WTC11 (cell line): ENCODE measurements at regions not wholly inside any gene's neighbourhood (a gene's known extent, or its start where the extent isn't known, plus 50 kb on each side); places are given as distances from the start of the nearest gene placed in this dataset.

Experiments
- ATF1 ChIP-seq: sonication (generic); formaldehyde crosslinking; IDR thresholded peaks from 2 replicates; pipeline ENCODE4 v1.8.1; 2023; ENCODE audit warnings: mild to moderate bottlenecking, moderate library complexity, missing genetic modification reagents
- CTCF ChIP-seq: fragments of 200-600 bp; IDR thresholded peaks from 2 replicates; pipeline ENCODE4 v1.8.0; 2022; ENCODE audit warnings: antibody characterized with exemption
- ESRRA ChIP-seq: sonication (generic); formaldehyde crosslinking; IDR thresholded peaks from 2 replicates; pipeline ENCODE4 v1.8.1; 2022; ENCODE audit warnings: mild to moderate bottlenecking, missing genetic modification reagents, borderline replicate concordance
- MXD4 ChIP-seq: fragments of 250-450 bp; sonication (Bioruptor Pico); IDR thresholded peaks from 2 replicates; pipeline ENCODE4 v1.8.0; 2021; ENCODE audit warnings: mild to moderate bottlenecking, moderate library complexity, borderline replicate concordance
- NR2C2 ChIP-seq: sonication (generic); formaldehyde crosslinking; IDR thresholded peaks from 2 replicates; pipeline ENCODE4 v1.8.0; 2022; ENCODE audit warnings: mild to moderate bottlenecking, missing genetic modification reagents
- SP1 ChIP-seq: sonication (generic); formaldehyde crosslinking; conservative IDR thresholded peaks from 2 replicates; pipeline ENCODE4 v1.8.1; 2022; ENCODE audit warnings: missing genetic modification reagents
- ZNF416 ChIP-seq: fragments of 250-450 bp; sonication (Bioruptor Pico); IDR thresholded peaks from 2 replicates; pipeline ENCODE4 v1.9.0; 2021; ENCODE audit warnings: mild to moderate bottlenecking, inconsistent platforms

GRCh38 chr3:23659274-23659673 is 146.5 kb upstream of the UBE2E1 start:
- TF ChIP-seq ZNF416 (CRISPR knock-in tag) (no peak), CTCF (no peak), ESRRA (CRISPR knock-in tag) (no peak), ATF1 (CRISPR knock-in tag) (no peak), NR2C2 (no peak), SP1 (CRISPR knock-in tag) (no peak), MXD4 (CRISPR knock-in tag) (no peak)
